Neural progenitor cell (in vitro differentiated cells): ENCODE measurements at regions not wholly inside any gene's neighbourhood (a gene's known extent, or its start where the extent isn't known, plus 50 kb on each side); places are given as distances from the start of the nearest gene placed in this dataset.

Source experiments
- DNase-seq: peaks from one replicate; pipeline ENCODE4 v3.0.0-alpha.2; 2016; ENCODE audit warnings: low spot score
- H2AFZ ChIP-seq: fragments of 200-600 bp; sonication (generic); replicated peaks from 2 replicates; pipeline ENCODE4 v1.6.1; 2016; ENCODE audit warnings: antibody characterized with exemption
- H3F3A ChIP-seq: fragments of 200-600 bp; sonication (generic); 2 replicates; pipeline ENCODE4 v1.6.1; 2016; ENCODE audit warnings: antibody characterized with exemption, low read depth
- H3K27ac ChIP-seq: fragments of 200-600 bp; sonication (generic); 2 replicates; pipeline ENCODE4 v1.5.1; 2016; ENCODE audit warnings: mild to moderate bottlenecking
- H3K27me3 ChIP-seq: fragments of 200-600 bp; sonication (generic); 2 replicates; pipeline ENCODE4 v1.6.1; 2016; ENCODE audit warnings: mild to moderate bottlenecking, moderate library complexity
- H3K36me3 ChIP-seq: fragments of 200-600 bp; sonication (generic); 2 replicates; pipeline ENCODE4 v1.5.1; 2016
- H3K4me1 ChIP-seq: fragments of 200-600 bp; sonication (generic); 2 replicates; pipeline ENCODE4 v1.6.1; 2016; ENCODE audit warnings: mixed run types
- H3K4me2 ChIP-seq: fragments of 200-600 bp; sonication (generic); 2 replicates; pipeline ENCODE4 v1.6.1; 2016
- H3K4me3 ChIP-seq: fragments of 200-600 bp; sonication (generic); 2 replicates; pipeline ENCODE4 v1.5.1; 2016
- H3K79me2 ChIP-seq: fragments of 200-600 bp; sonication (generic); 2 replicates; pipeline ENCODE4 v1.6.1; 2016; ENCODE audit warnings: low read depth
- H3K9ac ChIP-seq: fragments of 200-600 bp; sonication (generic); 2 replicates; pipeline ENCODE4 v1.6.1; 2016
- H3K9me3 ChIP-seq: fragments of 200-600 bp; sonication (generic); 2 replicates; pipeline ENCODE4 v1.5.1; 2016; ENCODE audit warnings: low read depth
- H4K20me1 ChIP-seq: fragments of 200-600 bp; sonication (generic); 2 replicates; pipeline ENCODE4 v1.6.1; 2016; ENCODE audit warnings: low read depth
- H3K27ac Mint-ChIP-seq: 3 replicates; pipeline ENCODE4 v1.8.0; 2021; ENCODE audit warnings: mixed read lengths
- H3K27me3 Mint-ChIP-seq: 2 replicates; pipeline ENCODE4 v1.8.0; 2022; ENCODE audit warnings: low read depth, mild to moderate bottlenecking, inconsistent platforms, moderate library complexity, mixed read lengths; ENCODE audit not compliant: insufficient read depth
- H3K36me3 Mint-ChIP-seq: 3 replicates; pipeline ENCODE4 v1.8.0; 2021; ENCODE audit warnings: mixed read lengths
- H3K4me1 Mint-ChIP-seq: 3 replicates; pipeline ENCODE4 v1.8.0; 2021; ENCODE audit warnings: mixed read lengths
- H3K4me3 Mint-ChIP-seq: 3 replicates; pipeline ENCODE4 v1.8.0; 2021; ENCODE audit warnings: mild to moderate bottlenecking, moderate library complexity, mixed read lengths
- H3K9me3 Mint-ChIP-seq: 3 replicates; pipeline ENCODE4 v1.8.0; 2020; ENCODE audit warnings: mixed read lengths
- CTCF ChIP-seq: fragments of 200-600 bp; sonication (generic); IDR thresholded peaks from 2 replicates; pipeline ENCODE4 v1.5.1; 2017; ENCODE audit warnings: antibody characterized with exemption, mild to moderate bottlenecking
- EZH2 ChIP-seq: fragments of 200-600 bp; sonication (generic); IDR thresholded peaks from 2 replicates; pipeline ENCODE4 v1.6.1; 2017; ENCODE audit warnings: antibody characterized with exemption, mild to moderate bottlenecking, moderate library complexity
- EZH2phosphoT487 ChIP-seq: fragments of 200-600 bp; sonication (generic); IDR thresholded peaks from 2 replicates; pipeline ENCODE4 v1.6.1; 2017; ENCODE audit warnings: antibody characterized with exemption

GRCh38 chr15:62896969-62897486, 145.5 kb upstream of the TPM1 start:
- H4K20me1 ChIP-seq = no peaks in the 10 kb centered on the region
- H3K9ac ChIP-seq = no peak overlapping the region
- Mint-ChIP-seq H3K4me1 (peaks cover 76% of the 10 kb centered on the region), H3K27me3 (peaks cover 7% of the 10 kb centered on the region), H3K27ac (peak overlapping the region; percentile 94), H3K9me3 (no peaks in the 10 kb centered on the region), H3K36me3 (no peaks in the 10 kb centered on the region), H3K4me3 (peak overlapping the region; percentile 11)
- no peak overlapping the region for H3K27ac ChIP-seq
- H3F3A ChIP-seq = no peaks in the 10 kb centered on the region
- H3K27me3 ChIP-seq = no peaks in the 10 kb centered on the region
- H3K9me3 ChIP-seq = no peaks in the 10 kb centered on the region
- peak; percentile 51 for DNase-seq
- no peaks in the 10 kb centered on the region for H3K79me2 ChIP-seq
- H3K4me1 ChIP-seq = peaks cover 43% of the 10 kb centered on the region
- H3K4me3 ChIP-seq = no peak overlapping the region
- H2AFZ ChIP-seq = no peak overlapping the region
- no peaks in the 10 kb centered on the region for H3K36me3 ChIP-seq
- H3K4me2 ChIP-seq = peak overlapping the region; percentile 35
- TF ChIP-seq EZH2 = no peak

GRCh38 chr15:62897634-62898033, 144.9 kb upstream of the TPM1 start:
- no peak overlapping the region for H3K4me2 ChIP-seq
- H3K4me1 ChIP-seq = peaks cover 49% of the 10 kb centered on the region
- no peak overlapping the region for H3K27ac ChIP-seq
- no peaks in the 10 kb centered on the region for H3K36me3 ChIP-seq
- H4K20me1 ChIP-seq = no peaks in the 10 kb centered on the region
- H3K79me2 ChIP-seq = no peaks in the 10 kb centered on the region
- no peaks in the 10 kb centered on the region for H3F3A ChIP-seq
- H3K4me3 ChIP-seq = no peak overlapping the region
- Mint-ChIP-seq H3K27ac (peak overlapping the region; percentile 94), H3K36me3 (no peaks in the 10 kb centered on the region), H3K27me3 (peaks cover 9% of the 10 kb centered on the region), H3K4me3 (peak overlapping the region; percentile 10), H3K9me3 (no peaks in the 10 kb centered on the region), H3K4me1 (peaks cover 82% of the 10 kb centered on the region)
- H3K9me3 ChIP-seq = no peaks in the 10 kb centered on the region
- no peaks in the 10 kb centered on the region for H3K27me3 ChIP-seq
- no peak overlapping the region for H3K9ac ChIP-seq
- TF ChIP-seq CTCF (no peak), EZH2phosphoT487 (no peak), EZH2 (no peak)
- no peak for DNase-seq
- H2AFZ ChIP-seq = no peak overlapping the region

- Histone ChIP-seq H3K4me1 (peaks cover 64% of the 10 kb centered on the region), H3K9ac (no peak overlapping the region), H3F3A (no peaks in the 10 kb centered on the region), H3K27ac (no peak overlapping the region), H3K27me3 (no peaks in the 10 kb centered on the region), H3K4me3 (no peak overlapping the region), H3K36me3 (no peaks in the 10 kb centered on the region), H2AFZ (no peak overlapping the region), H3K79me2 (no peaks in the 10 kb centered on the region), H3K9me3 (no peaks in the 10 kb centered on the region), H4K20me1 (no peaks in the 10 kb centered on the region), H3K4me2 (no peak overlapping the region)
- peaks cover 89% of the 10 kb centered on the region for H3K4me1 Mint-ChIP-seq
- H3K27me3 Mint-ChIP-seq = peaks cover 9% of the 10 kb centered on the region
- DNase-seq = no peak
- H3K36me3 Mint-ChIP-seq = no peaks in the 10 kb centered on the region
- TF ChIP-seq CTCF = no peak
- no peak overlapping the region for H3K27ac Mint-ChIP-seq
- H3K9me3 Mint-ChIP-seq = no peaks in the 10 kb centered on the region
- no peak overlapping the region for H3K4me3 Mint-ChIP-seq
Measured at GRCh38 chr15:62899090-62899493, 143.5 kb upstream of the TPM1 start.

- H3K36me3 Mint-ChIP-seq = no peaks in the 10 kb centered on the region
- H3K9me3 ChIP-seq = no peaks in the 10 kb centered on the region
- H3K27ac Mint-ChIP-seq = peak overlapping the region; percentile 81
- no peaks in the 10 kb centered on the region for H3K36me3 ChIP-seq
- H3K4me2 ChIP-seq = no peak overlapping the region
- peak overlapping the region; percentile 38 for H3K4me3 Mint-ChIP-seq
- peaks cover 61% of the 10 kb centered on the region for H3K4me1 ChIP-seq
- H3K27me3 Mint-ChIP-seq = peaks cover 6% of the 10 kb centered on the region
- H3K27me3 ChIP-seq = no peaks in the 10 kb centered on the region
- no peak overlapping the region for H3K9ac ChIP-seq
- no peak for DNase-seq
- peaks cover 87% of the 10 kb centered on the region for H3K4me1 Mint-ChIP-seq
- no peaks in the 10 kb centered on the region for H3K9me3 Mint-ChIP-seq
- no peak overlapping the region for H3K27ac ChIP-seq
- no peaks in the 10 kb centered on the region for H4K20me1 ChIP-seq
- no peak overlapping the region for H3K4me3 ChIP-seq
- H3F3A ChIP-seq = no peaks in the 10 kb centered on the region
- H3K79me2 ChIP-seq = no peaks in the 10 kb centered on the region
- TF ChIP-seq EZH2phosphoT487 = no peak
- no peak for TF ChIP-seq EZH2
- no peak for TF ChIP-seq CTCF
- H2AFZ ChIP-seq = no peak overlapping the region
Measured at GRCh38 chr15:62900071-62900802, 142.3 kb upstream of the TPM1 start.
